Stimulated activated CD4-positive, alpha-beta T cell treated with anti-CD3 and anti-CD28 coated beads, TNF-alpha, amount 100 ng/mL, for 24 hours (primary cell): ENCODE measurements at regions not wholly inside any gene's neighbourhood (a gene's known extent, or its start where the extent isn't known, plus 50 kb on each side); places are given as distances from the start of the nearest gene placed in this dataset.
A peak's percentile ranks its signal among the peaks of the same experiment; 100 is the strongest.

Experiments used
- DNase-seq, 3 experiments: peaks; one replicate each; pipeline ENCODE4 v3.0.0-alpha.2; 2020; ENCODE audit warnings: low read depth in 3 of 3

- DNase-seq: no peak
Measured at GRCh38 chr14:53356361-53357150, 203.4 kb upstream of the DDHD1 start.

- no peak for DNase-seq
Measured at GRCh38 chr14:53355581-53356112, 202.5 kb upstream of the DDHD1 start.

- no peak for DNase-seq
Measured at GRCh38 chr14:53354336-53354735, 201.2 kb upstream of the DDHD1 start.

- no peak for DNase-seq
Measured at GRCh38 chr14:53350866-53351265, 197.7 kb upstream of the DDHD1 start.

- DNase-seq: no peak
Measured at GRCh38 chr14:53350429-53350828, 197.3 kb upstream of the DDHD1 start.

GRCh38 chr14:53346988-53347387 is 193.9 kb upstream of the DDHD1 start:
- DNase-seq: no peak

- DNase-seq: no peak
Measured at GRCh38 chr14:53341324-53341723, 188.2 kb upstream of the DDHD1 start.

GRCh38 chr14:53338192-53338591 is 185.1 kb upstream of the DDHD1 start:
- DNase-seq: no peak

- no peak for DNase-seq
Measured at GRCh38 chr14:53336729-53337128, 183.6 kb upstream of the DDHD1 start.

- DNase-seq: no peak
Measured at GRCh38 chr14:53333809-53334208, 180.7 kb upstream of the DDHD1 start.

GRCh38 chr14:53331921-53332320 is 178.8 kb upstream of the DDHD1 start:
- no peak for DNase-seq

GRCh38 chr14:53331247-53331646 is 178.1 kb upstream of the DDHD1 start:
- DNase-seq: no peak

GRCh38 chr14:53330441-53330840 is 177.3 kb upstream of the DDHD1 start:
- DNase-seq: no peak

GRCh38 chr14:53328841-53329240 is 175.7 kb upstream of the DDHD1 start:
- DNase-seq: no peak

GRCh38 chr14:53327716-53328115 is 174.6 kb upstream of the DDHD1 start:
- no peak for DNase-seq

- no peak for DNase-seq
Measured at GRCh38 chr14:53325176-53325806, 172.2 kb upstream of the DDHD1 start.

- DNase-seq: no peak
Measured at GRCh38 chr14:53316504-53316903, 163.4 kb upstream of the DDHD1 start.

GRCh38 chr14:53310412-53310811 is 157.3 kb upstream of the DDHD1 start:
- no peak for DNase-seq

GRCh38 chr14:53306911-53307310 is 153.8 kb upstream of the DDHD1 start:
- no peak for DNase-seq

- DNase-seq: peak; percentile 5 to 28 (median 6)
Measured at GRCh38 chr14:53306267-53306721, 153.2 kb upstream of the DDHD1 start.

- no peak for DNase-seq
Measured at GRCh38 chr14:53304726-53305381, 151.7 kb upstream of the DDHD1 start.

GRCh38 chr14:53295985-53296582 is 143.0 kb upstream of the DDHD1 start:
- DNase-seq: peak in 1 of 3 experiments; percentile 11
